GM12891 (cell line): ENCODE measurements at regions not wholly inside any gene's neighbourhood (a gene's known extent, or its start where the extent isn't known, plus 50 kb on each side); places are given as distances from the start of the nearest gene placed in this dataset.

ENCODE experiments used
- POLR2A ChIP-seq: IDR thresholded peaks from 2 replicates; pipeline ENCODE4 v1.6.1; 2011; ENCODE audit warnings: low read depth, low read length, control low read depth
- POLR2AphosphoS5 ChIP-seq: IDR thresholded peaks from 2 replicates; pipeline ENCODE4 v1.6.1; 2011; ENCODE audit warnings: low read depth, low read length, control low read depth
- TAF1 ChIP-seq: IDR thresholded peaks from 2 replicates; pipeline ENCODE4 v1.6.1; 2011; ENCODE audit warnings: low read depth, low read length, control low read depth

- TF ChIP-seq POLR2AphosphoS5 (no peak), POLR2A (no peak), TAF1 (no peak)
These were observed 254.7 kb upstream of the PFKP start for GRCh38 chr10:2812631-2813030.
